HG03457 (cell line): ENCODE measurements at regions not wholly inside any gene's neighbourhood (a gene's known extent, or its start where the extent isn't known, plus 50 kb on each side); places are given as distances from the start of the nearest gene placed in this dataset.

Experiments used
- ATAC-seq: cut with Tn5 transposase; IDR thresholded peaks from one replicate; pipeline ENCODE4 v1.9.1; 2021; ENCODE audit warnings: moderate number of reproducible peaks; ENCODE audit not compliant: unreplicated experiment

DNA sequence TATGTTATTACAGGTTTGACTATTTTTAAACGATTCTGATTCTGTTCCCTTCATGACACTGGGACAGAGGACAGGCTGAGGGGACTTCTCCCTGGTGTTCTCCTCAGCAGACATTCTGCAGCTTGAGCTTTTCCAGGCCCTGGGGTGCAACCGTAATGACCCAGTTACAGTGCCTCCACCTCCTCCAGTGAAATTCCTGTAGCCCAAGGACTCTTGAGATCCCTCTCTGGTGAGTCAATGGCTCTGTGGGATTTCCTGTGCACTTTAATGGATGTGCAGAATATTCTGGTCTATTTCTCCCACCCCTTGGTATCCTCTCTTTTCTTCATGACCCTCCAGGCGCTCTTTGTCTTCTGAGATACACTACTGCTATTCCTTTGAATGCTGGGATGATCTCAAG lies 319.3 kb downstream of the INHBA start:
- no peak for ATAC-seq

GRCh38 chr7:41378156-41378555 lies 324.7 kb downstream of the INHBA start:
- no peak for ATAC-seq

- ATAC-seq, result no peak
Observed at GRCh38 chr7:41375582-41375981, 327.3 kb downstream of the INHBA start.

DNA sequence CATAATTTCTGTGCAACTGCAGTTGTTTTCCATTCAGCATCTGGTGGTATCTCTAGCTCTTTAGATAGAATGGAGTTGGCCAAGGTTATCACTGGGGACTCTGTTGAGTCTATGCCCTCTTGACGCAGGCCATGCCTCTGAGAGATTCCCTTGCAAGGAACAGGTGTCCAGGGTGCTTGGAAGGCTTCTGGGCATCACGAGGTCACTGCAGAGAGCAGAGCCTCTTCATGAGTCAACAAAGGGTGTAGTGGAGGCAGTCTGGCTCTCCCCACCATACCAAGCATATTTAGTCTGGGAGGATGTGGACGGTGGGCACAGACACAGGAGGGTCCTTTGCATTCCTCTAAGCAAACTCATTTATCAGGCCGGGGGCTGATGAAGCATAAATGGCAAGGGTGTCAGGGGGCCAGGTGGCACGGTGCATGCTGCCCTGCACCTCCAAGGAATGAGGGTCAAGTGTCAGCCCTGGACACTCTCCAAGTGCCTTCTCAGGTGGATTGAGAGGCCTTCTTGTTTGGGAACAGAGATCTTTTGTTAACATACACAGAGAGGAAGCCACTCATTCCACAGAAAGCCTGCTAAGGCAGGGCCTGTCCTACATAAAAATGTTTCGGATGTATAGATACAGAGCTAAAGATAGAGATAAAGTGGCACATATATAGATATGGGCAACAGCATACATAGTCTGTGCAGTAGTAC lies 328.6 kb downstream of the INHBA start:
- no peak for ATAC-seq

DNA sequence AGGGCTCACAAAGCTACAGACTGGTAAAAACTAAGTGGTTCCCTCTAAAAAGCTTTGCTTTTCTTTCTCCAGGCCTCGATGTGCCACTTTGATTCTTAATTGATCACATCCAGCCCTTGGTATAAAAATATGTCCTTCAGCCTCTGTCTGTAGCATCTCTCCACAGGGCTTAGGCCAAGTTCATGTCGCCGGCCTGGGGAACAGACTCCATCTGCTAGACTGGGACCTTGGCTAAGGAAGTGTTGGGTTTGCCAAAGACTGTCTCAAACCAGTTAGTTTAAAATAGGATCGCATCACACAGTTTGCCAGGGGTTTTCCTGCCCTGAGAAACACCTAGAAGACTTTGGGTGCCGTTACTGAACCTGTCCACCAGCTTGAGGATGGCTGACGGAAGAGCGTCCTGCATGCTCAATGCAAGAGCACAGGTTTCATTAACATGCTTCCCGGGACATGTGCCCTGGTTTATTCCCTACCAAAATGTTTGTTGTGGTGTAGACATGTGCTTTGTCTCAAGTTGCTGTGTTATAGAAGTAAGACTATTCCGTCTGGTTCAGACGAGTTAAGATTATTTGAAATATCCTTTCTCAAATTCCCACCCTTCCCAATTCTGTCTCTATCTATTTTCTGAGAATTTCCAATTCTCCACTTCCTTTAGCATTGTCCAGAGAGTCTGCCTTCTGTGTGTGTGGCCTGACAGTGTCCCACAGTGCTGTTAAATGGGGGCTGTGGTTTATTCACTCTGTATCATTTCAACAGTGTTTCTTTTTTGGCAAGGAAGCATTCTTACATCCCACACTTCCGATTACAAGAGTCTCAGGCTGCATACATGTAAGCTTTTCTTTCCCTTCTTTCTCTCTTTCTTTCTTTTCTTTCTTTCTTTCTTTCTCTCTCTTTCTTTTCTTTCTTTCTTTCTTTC lies 334.7 kb downstream of the INHBA start:
- ATAC-seq, result no peak

GRCh38 chr7:41351091-41351490 lies 351.8 kb downstream of the INHBA start:
- no peak for ATAC-seq

DNA sequence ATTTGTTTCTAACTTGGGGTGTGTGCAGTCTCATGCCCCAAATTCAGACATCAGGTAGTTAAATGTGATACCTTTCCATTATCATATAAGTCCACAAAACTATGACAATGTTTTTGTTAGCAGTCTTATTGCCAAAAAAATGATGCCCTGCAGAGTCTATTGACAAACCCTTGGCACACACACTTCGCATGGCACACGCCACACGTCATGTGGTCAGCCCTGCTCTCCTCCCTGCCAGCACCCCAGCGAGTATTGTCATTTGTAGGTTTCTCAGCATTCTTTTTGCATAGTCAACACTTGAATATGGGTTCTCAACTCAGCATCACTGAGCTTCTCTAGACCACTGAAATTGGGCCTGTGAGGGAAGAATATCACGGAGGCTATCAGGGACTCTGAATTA lies 356.0 kb downstream of the INHBA start:
- no peak for ATAC-seq

DNA sequence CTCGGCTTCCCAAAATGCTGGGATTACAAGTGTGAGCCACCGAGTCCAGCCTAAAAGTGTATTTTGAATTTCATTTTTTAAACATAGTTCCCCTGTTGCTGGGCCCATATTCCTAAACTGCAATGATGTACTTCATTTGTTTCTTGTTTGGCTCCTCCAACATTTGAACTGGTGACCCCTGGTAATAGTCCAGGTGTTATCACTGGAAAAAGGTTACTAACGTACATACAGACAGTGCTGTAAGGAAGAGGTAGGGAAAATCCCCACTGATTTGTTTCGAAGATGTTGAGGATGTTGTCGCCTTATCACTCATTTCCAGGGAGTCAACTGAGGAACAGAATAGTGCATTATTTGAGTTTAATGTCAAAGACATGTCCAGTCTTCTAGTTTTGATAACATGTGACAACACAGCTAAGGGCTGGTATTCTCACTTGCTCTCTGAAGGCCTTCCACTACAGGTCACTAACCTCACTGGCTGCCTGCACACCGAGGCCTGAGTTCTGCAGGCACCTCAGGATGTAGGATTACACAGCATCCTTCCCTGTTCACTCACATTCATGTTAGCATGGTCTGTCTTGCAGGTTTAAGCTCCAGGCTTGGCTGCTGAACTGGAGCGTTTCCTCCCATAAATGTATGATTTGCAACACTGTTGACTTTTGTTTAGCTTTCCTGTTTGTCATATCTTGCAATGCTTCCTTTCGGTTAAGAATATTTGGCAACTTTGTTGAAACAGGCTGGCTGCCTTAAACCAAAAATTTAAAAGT lies 362.8 kb downstream of the INHBA start:
- ATAC-seq, result no peak

GRCh38 chr7:41336981-41337380 lies 365.9 kb downstream of the INHBA start:
- ATAC-seq, result no peak

GRCh38 chr7:41336455-41336952 lies 366.4 kb downstream of the INHBA start:
- no peak for ATAC-seq

DNA sequence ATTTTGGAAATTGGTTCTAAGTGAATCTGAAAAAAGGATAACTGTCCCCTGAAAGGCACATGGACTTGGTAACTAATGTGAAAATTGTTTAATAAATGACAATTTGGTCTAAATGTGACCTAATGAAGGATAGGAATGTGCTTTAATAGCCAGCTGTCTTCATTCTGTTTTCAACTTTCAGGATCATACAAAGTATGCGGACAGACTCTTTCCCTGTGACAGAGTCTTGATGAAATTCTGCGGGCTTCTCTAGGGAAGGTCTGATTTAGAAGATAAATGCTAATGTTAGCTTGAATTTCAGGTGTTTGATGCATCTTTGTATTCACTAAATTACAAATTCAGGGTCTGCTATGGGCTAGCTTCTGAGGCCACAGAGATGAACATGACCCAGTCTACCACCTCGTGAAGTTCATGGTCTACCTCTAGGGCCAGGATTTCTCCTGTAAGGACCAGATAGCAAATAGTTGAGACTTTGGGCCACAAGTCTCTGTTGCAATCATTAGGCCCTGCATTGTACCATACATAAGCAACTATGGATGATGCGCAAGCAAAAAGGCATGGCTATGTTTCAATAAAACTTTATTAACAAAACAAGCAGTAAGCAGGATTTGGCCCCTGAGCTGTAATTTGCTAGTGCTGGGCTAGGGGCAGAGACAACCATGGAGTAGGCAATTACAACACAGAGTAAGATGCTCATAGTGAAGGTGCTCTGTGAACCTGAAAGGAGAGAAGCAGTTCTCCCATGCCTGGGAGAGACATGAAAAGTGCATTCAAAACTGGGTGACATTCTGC lies 368.6 kb downstream of the INHBA start:
- no peak for ATAC-seq

- no peak for ATAC-seq
Observed at GRCh38 chr7:41333511-41333910, 369.4 kb downstream of the INHBA start.

- ATAC-seq, result no peak
Observed at GRCh38 chr7:41331194-41331593, 371.7 kb downstream of the INHBA start.

GRCh38 chr7:41328544-41328943 lies 374.3 kb downstream of the INHBA start:
- no peak for ATAC-seq

GRCh38 chr7:41328131-41328530 lies 374.8 kb downstream of the INHBA start:
- ATAC-seq, result no peak

- no peak for ATAC-seq
Observed at GRCh38 chr7:41326616-41327015, 376.3 kb downstream of the INHBA start.

GRCh38 chr7:41323806-41324205 lies 379.1 kb downstream of the INHBA start:
- ATAC-seq, result no peak

- ATAC-seq, result no peak
Observed at GRCh38 chr7:41319581-41319980, 383.3 kb downstream of the INHBA start.

- ATAC-seq, result no peak
Observed at GRCh38 chr7:41316410-41316809, 386.5 kb downstream of the INHBA start.

- no peak for ATAC-seq
Observed at GRCh38 chr7:41315764-41316163, 387.1 kb downstream of the INHBA start.

DNA sequence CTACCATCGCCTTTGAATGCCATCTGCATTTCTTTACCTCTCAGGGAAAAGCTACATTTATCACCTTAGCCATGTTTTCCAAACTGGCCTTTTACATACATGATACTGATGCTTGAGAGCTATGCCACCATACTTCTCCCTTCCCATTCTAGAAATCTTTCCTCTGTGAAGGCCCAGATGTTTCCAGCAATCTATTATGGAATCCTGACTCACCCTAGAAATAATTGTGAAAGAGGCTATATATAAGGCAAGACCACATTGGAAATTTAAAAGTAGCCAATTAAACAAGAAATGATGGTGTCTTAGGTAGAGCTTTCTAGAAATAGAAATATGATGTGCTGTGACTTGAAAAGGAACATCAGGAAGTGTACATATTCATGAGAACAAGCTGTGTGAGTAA lies 389.7 kb downstream of the INHBA start:
- no peak for ATAC-seq
